ENCODE measurements at regions not wholly inside any gene's neighbourhood (a gene's known extent, or its start where the extent isn't known, plus 50 kb on each side); places are given as distances from the start of the nearest gene placed in this dataset.

DNA sequence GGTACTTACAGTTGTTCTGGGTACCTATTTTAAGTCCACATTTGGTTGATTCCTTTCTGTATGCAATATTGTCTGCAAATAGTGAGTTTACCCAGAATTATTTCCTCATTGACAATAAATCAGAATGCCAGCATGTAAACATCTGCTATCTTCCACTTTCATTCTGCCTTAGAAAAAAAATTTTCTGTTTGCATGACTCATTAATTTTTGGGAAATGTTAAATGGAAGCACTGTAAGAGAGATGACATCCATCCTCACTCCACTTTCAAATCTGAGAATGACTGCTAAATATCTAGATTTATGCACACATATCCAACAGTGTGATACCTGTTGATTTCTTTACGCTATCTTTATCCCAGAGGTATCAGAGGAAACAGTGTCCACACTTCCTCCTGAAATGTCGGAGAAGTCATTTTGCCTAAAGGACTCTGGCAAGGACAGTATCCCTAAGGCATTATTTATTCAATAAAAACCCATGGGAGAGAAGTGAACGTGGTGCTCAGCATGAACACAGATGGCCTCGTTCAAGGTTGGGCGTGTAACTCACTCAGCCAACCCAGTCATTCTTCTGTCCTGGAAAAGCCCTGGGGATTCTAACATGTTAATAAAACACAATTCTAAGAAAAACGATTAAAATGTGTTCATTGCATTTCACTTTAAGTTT is 780.9 kb downstream of the QKI start:
- Mint-ChIP-seq H3K27ac (no peak overlapping the region), H3K9me3 (peaks cover 3% of the 10 kb centered on the region), H3K36me3 (ENCODE audit: low read depth) (no peaks in the 10 kb centered on the region), H3K27me3 (no peaks in the 10 kb centered on the region), H3K4me1 (ENCODE audit: low read depth) (no peaks in the 10 kb centered on the region), H3K4me3 (no peak overlapping the region)
- intact Hi-C loops (cut with DNase I, micrococcal nuclease): no loop called here
- H3K4me1 ChIP-seq (ENCODE audit: insufficient read depth, low read length): no peaks in the 10 kb centered on the region
- no peaks in the 10 kb centered on the region for H3K36me3 ChIP-seq (ENCODE audit: insufficient read depth, low read length)
- no peak overlapping the region for H3K27ac ChIP-seq (ENCODE audit: low read depth in 1 of 2, low read length in 2 of 2)
- DNase-seq: no peak
- no peaks in the 10 kb centered on the region for H3K27me3 ChIP-seq (ENCODE audit: control insufficient read depth in 1 of 2, insufficient read depth in 2 of 2, low read length in 2 of 2)
- TF ChIP-seq, protein P1, sequence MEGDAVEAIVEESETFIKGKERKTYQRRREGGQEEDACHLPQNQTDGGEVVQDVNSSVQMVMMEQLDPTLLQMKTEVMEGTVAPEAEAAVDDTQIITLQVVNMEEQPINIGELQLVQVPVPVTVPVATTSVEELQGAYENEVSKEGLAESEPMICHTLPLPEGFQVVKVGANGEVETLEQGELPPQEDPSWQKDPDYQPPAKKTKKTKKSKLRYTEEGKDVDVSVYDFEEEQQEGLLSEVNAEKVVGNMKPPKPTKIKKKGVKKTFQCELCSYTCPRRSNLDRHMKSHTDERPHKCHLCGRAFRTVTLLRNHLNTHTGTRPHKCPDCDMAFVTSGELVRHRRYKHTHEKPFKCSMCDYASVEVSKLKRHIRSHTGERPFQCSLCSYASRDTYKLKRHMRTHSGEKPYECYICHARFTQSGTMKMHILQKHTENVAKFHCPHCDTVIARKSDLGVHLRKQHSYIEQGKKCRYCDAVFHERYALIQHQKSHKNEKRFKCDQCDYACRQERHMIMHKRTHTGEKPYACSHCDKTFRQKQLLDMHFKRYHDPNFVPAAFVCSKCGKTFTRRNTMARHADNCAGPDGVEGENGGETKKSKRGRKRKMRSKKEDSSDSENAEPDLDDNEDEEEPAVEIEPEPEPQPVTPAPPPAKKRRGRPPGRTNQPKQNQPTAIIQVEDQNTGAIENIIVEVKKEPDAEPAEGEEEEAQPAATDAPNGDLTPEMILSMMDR (IDR thresholded peaks at IDR 0.05): no peak
- CTCF ChIA-PET: no interaction called here
- H3K4me3 ChIP-seq (ENCODE audit: low read length): no peak overlapping the region
- no peaks in the 10 kb centered on the region for H3K9me3 ChIP-seq (ENCODE audit: control insufficient read depth in 1 of 2, insufficient read depth in 1 of 2, low read length in 2 of 2)
- no peak for ATAC-seq (ENCODE audit: poor library complexity)
- POLR2A ChIA-PET: no interaction called here

DNA sequence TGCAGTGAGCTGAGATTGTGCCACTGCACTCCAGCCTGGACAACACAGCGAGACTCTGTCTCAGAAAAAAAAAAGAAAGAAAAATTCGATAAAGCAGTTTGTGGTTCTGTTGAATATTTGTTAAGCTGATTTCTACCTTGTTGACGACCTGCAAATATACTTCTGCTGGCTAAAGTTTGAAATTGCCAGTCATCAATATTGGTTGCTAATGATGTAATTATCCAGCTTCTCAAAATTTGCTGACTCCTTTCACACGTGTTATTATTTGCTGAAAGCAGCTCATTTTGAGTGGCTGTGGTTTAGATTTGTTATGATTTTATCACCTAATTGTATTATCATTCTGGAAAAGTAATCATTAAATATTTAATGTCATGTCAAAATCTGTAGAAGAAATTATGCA is 774.3 kb downstream of the QKI start:
- Mint-ChIP-seq H3K27ac (no peak overlapping the region), H3K4me3 (no peak overlapping the region), H3K36me3 (ENCODE audit: low read depth) (no peaks in the 10 kb centered on the region), H3K4me1 (ENCODE audit: low read depth) (no peaks in the 10 kb centered on the region), H3K27me3 (no peaks in the 10 kb centered on the region), H3K9me3 (no peaks in the 10 kb centered on the region)
- ChIA-PET POLR2A (interaction anchor here (0.6 kb wide), 1 partner anchor 27 kb away, joined by 3 read pairs; no protein-coding TSS in a partner anchor), CTCF (no interaction called here)
- H3K4me3 ChIP-seq (ENCODE audit: low read length): no peak overlapping the region
- no peak overlapping the region for H3K27ac ChIP-seq (ENCODE audit: low read depth in 1 of 2, low read length in 2 of 2)
- TF ChIP-seq, protein P1 (IDR thresholded peaks at IDR 0.05): no peak
- ATAC-seq (ENCODE audit: poor library complexity): no peak
- H3K36me3 ChIP-seq (ENCODE audit: insufficient read depth, low read length): no peaks in the 10 kb centered on the region
- DNase-seq: no peak
- H3K27me3 ChIP-seq (ENCODE audit: control insufficient read depth in 1 of 2, insufficient read depth in 2 of 2, low read length in 2 of 2): no peaks in the 10 kb centered on the region
- no peaks in the 10 kb centered on the region for H3K9me3 ChIP-seq (ENCODE audit: control insufficient read depth in 1 of 2, insufficient read depth in 1 of 2, low read length in 2 of 2)
- intact Hi-C loops (cut with DNase I, micrococcal nuclease): no loop called here
- H3K4me1 ChIP-seq (ENCODE audit: insufficient read depth, low read length): no peaks in the 10 kb centered on the region

DNA sequence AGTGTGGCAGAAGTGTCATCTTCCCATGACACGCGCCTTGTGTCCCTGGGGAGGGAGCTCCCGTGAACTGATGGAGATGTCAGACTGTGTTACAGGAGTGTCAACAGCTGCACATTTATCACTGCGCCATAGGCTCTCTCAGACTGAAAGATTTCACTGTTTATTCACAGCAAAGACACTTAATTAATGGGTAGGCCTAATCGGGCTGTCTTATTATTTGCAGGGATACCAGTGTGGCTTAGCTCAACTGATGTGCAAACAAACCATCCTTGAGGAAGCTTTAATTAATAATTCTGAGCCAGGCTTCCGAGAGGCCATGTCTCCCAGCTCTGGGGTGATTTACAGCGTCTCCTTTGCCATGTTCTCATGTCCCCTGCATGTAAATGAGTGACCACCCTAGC is 771.0 kb downstream of the QKI start:
- H3K27me3 Mint-ChIP-seq: no peaks in the 10 kb centered on the region
- Histone ChIP-seq H3K9me3 (ENCODE audit: control insufficient read depth in 1 of 2, insufficient read depth in 1 of 2, low read length in 2 of 2) (peaks cover 0 to 3% of the 10 kb centered on the region in 2 experiments), H3K27ac (ENCODE audit: low read depth in 1 of 2, low read length in 2 of 2) (no peak overlapping the region), H3K4me3 (ENCODE audit: low read length) (no peak overlapping the region), H3K4me1 (ENCODE audit: insufficient read depth, low read length) (no peaks in the 10 kb centered on the region), H3K27me3 (ENCODE audit: control insufficient read depth in 1 of 2, insufficient read depth in 2 of 2, low read length in 2 of 2) (no peaks in the 10 kb centered on the region), H3K36me3 (ENCODE audit: insufficient read depth, low read length) (no peaks in the 10 kb centered on the region)
- no peak for DNase-seq
- no peak overlapping the region for H3K27ac Mint-ChIP-seq
- POLR2A ChIA-PET: no interaction called here
- no peak for ATAC-seq (ENCODE audit: poor library complexity)
- H3K4me1 Mint-ChIP-seq (ENCODE audit: low read depth): no peaks in the 10 kb centered on the region
- H3K9me3 Mint-ChIP-seq: no peaks in the 10 kb centered on the region
- TF ChIP-seq, protein P1 (IDR thresholded peaks at IDR 0.05): no peak
- CTCF ChIA-PET: no interaction called here
- H3K36me3 Mint-ChIP-seq (ENCODE audit: low read depth): no peaks in the 10 kb centered on the region
- H3K4me3 Mint-ChIP-seq: no peak overlapping the region
- intact Hi-C loops (cut with DNase I, micrococcal nuclease): no loop called here

Data from CD4-positive, alpha-beta T cell (primary cell).